DMS79 (cell line): ENCODE measurements at regions not wholly inside any gene's neighbourhood (a gene's known extent, or its start where the extent isn't known, plus 50 kb on each side); places are given as distances from the start of the nearest gene placed in this dataset.
"Not testable (repeated sequence)": the region's sequence is repeated elsewhere in the genome, so short reads cannot be mapped to it uniquely, and the experiment has no call there.

Experiments
- DNase-seq: peaks from one replicate; lab custom pipeline; 2025; lab: John Stamatoyannopoulos, UW

- DNase-seq, result no peak
These were observed 213.8 kb downstream of the DSC3 start for GRCh38 chr18:30828700-30829099.

GRCh38 chr18:30819619-30820018 lies 222.9 kb downstream of the DSC3 start:
- DNase-seq, result no peak

GRCh38 chr18:30814446-30814845 lies 228.1 kb downstream of the DSC3 start:
- no peak for DNase-seq

GRCh38 chr18:30811580-30811979 lies 231.0 kb downstream of the DSC3 start:
- no peak for DNase-seq

- no peak for DNase-seq
These were observed 232.0 kb downstream of the DSC3 start for GRCh38 chr18:30810580-30810979.

GRCh38 chr18:30806823-30807222 lies 235.7 kb downstream of the DSC3 start:
- DNase-seq, result no peak

- no peak for DNase-seq
These were observed 241.7 kb downstream of the DSC3 start for GRCh38 chr18:30800800-30801199.

- DNase-seq, result no peak
These were observed 250.5 kb downstream of the DSC3 start for GRCh38 chr18:30792051-30792450.

GRCh38 chr18:30788411-30788991 lies 254.0 kb downstream of the DSC3 start:
- DNase-seq, result not testable (repeated sequence)

GRCh38 chr18:30787410-30787809 lies 255.1 kb downstream of the DSC3 start:
- DNase-seq, result no peak

- no peak for DNase-seq
These were observed 260.9 kb downstream of the DSC3 start for GRCh38 chr18:30781601-30782000.

GRCh38 chr18:30775629-30776028 lies 266.9 kb downstream of the DSC3 start:
- no peak for DNase-seq

- DNase-seq, result not testable (repeated sequence)
These were observed 270.4 kb downstream of the DSC3 start for GRCh38 chr18:30772170-30772569.

GRCh38 chr18:30766053-30766452 lies 276.5 kb downstream of the DSC3 start:
- DNase-seq, result no peak

GRCh38 chr18:30765247-30765646 lies 277.3 kb downstream of the DSC3 start:
- DNase-seq, result no peak

- no peak for DNase-seq
These were observed 278.6 kb downstream of the DSC3 start for GRCh38 chr18:30763902-30764350.

GRCh38 chr18:30754846-30755245 lies 287.7 kb downstream of the DSC3 start:
- no peak for DNase-seq

- no peak for DNase-seq
These were observed 294.0 kb downstream of the DSC3 start for GRCh38 chr18:30748541-30748940.

- no peak for DNase-seq
These were observed 296.3 kb downstream of the DSC3 start for GRCh38 chr18:30746224-30746623.

- DNase-seq, result no peak
These were observed 299.5 kb downstream of the DSC3 start for GRCh38 chr18:30743033-30743432.

GRCh38 chr18:30730915-30731314 lies 311.6 kb downstream of the DSC3 start:
- no peak for DNase-seq

- DNase-seq, result no peak
These were observed 314.7 kb downstream of the DSC3 start for GRCh38 chr18:30727849-30728248.

- DNase-seq, result no peak
These were observed 329.2 kb downstream of the DSC3 start for GRCh38 chr18:30713299-30713698.

- no peak for DNase-seq
These were observed 330.2 kb downstream of the DSC3 start for GRCh38 chr18:30712383-30712782.

GRCh38 chr18:30709595-30709994 lies 332.9 kb downstream of the DSC3 start:
- DNase-seq, result no peak
